HepG2 (cell line): ENCODE measurements at regions not wholly inside any gene's neighbourhood (a gene's known extent, or its start where the extent isn't known, plus 50 kb on each side); places are given as distances from the start of the nearest gene placed in this dataset.

ENCODE experiments used
- EEA1 ChIP-seq: sonication (generic); formaldehyde crosslinking; IDR thresholded peaks from 2 replicates; pipeline ENCODE4 v1.5.1; 2020; ENCODE audit warnings: mild to moderate bottlenecking, missing genetic modification reagents, borderline replicate concordance
- KLF6 ChIP-seq: IDR thresholded peaks from 2 replicates; pipeline ENCODE4 v1.8.0; 2016; ENCODE audit warnings: missing biosample characterization, missing genetic modification reagents
- NFE2 ChIP-seq: sonication (generic); formaldehyde crosslinking; IDR thresholded peaks from 2 replicates; pipeline ENCODE4 v1.4.0; 2020; ENCODE audit warnings: missing genetic modification reagents
- POLR2A ChIP-seq, 2 experiments: IDR thresholded peaks; 2 replicates each; pipeline ENCODE4 v1.6.1; 2011; ENCODE audit warnings: low read depth in 2 of 2, low read length in 2 of 2, mild to moderate bottlenecking in 1 of 2, moderate library complexity in 1 of 2; ENCODE audit not compliant: insufficient read depth in 1 of 2
- TBX3 ChIP-seq: fragments of 450-650 bp; IDR thresholded peaks from 2 replicates; pipeline ENCODE4 v1.6.1; 2017; ENCODE audit warnings: antibody characterized with exemption, mild to moderate bottlenecking, inconsistent platforms, borderline replicate concordance
- ZEB1 ChIP-seq: IDR thresholded peaks from 2 replicates; pipeline ENCODE4 v1.6.1; 2012; ENCODE audit warnings: mild to moderate bottlenecking, low read depth, inconsistent platforms; ENCODE audit not compliant: insufficient replicate concordance
- ZNF101 ChIP-seq: sonication (generic); formaldehyde crosslinking; IDR thresholded peaks from 2 replicates; pipeline ENCODE4 v1.4.0; 2020; ENCODE audit warnings: mild to moderate bottlenecking, low read depth, missing genetic modification reagents, borderline replicate concordance
- ZNF331 ChIP-seq: sonication (generic); formaldehyde crosslinking; IDR thresholded peaks from 2 replicates; pipeline ENCODE4 v1.4.0; 2020; ENCODE audit warnings: missing genetic modification reagents
- TF ChIP-seq, protein P1 (sequence below), 2 experiments: fragments of 450-650 bp in 1 of 2; sonication (generic) in 1 of 2; formaldehyde crosslinking in 1 of 2; IDR thresholded peaks; 2 replicates each; pipeline versions ENCODE4 v1.6.1 to v1.8.0; 2016 to 2022; ENCODE audit warnings: antibody characterized with exemption in 1 of 2, mild to moderate bottlenecking in 1 of 2, missing genetic modification reagents in 1 of 2
- TF ChIP-seq, protein P2 (sequence below): sonication (generic); formaldehyde crosslinking; IDR thresholded peaks from 2 replicates; pipeline ENCODE4 v1.5.0; 2020; ENCODE audit warnings: mild to moderate bottlenecking, missing genetic modification reagents
- TF ChIP-seq, protein P3 (sequence below): sonication (generic); formaldehyde crosslinking; conservative IDR thresholded peaks from 2 replicates; pipeline ENCODE4 v1.8.0; 2022; ENCODE audit warnings: mild to moderate bottlenecking, moderate library complexity, missing genetic modification reagents
- TF ChIP-seq, protein P4 (sequence below): sonication (generic); formaldehyde crosslinking; IDR thresholded peaks from 2 replicates; pipeline ENCODE4 v1.4.0; 2020; ENCODE audit warnings: mild to moderate bottlenecking, missing genetic modification reagents

DNA sequence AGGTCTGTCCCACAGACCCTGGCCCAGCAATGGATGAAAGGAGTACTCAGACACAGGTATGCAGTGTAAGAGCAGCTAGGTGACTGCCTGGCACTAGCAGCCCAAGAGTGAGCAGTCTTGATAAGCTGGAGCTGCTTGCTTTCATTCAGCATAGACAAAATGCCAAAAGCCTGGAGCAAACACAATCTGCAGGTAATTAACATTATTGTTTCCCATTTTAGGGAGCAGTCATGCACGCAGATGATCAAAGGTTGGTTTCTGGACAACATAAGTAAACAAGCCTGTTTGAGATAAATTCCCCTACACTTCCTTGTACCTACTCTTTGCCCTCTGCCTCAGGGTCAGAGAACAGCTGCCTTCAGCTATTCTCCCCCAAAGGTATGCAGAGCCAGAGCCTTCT, 73.7 kb upstream of the MSTN start (continued):
- TF ChIP-seq, protein P1, sequence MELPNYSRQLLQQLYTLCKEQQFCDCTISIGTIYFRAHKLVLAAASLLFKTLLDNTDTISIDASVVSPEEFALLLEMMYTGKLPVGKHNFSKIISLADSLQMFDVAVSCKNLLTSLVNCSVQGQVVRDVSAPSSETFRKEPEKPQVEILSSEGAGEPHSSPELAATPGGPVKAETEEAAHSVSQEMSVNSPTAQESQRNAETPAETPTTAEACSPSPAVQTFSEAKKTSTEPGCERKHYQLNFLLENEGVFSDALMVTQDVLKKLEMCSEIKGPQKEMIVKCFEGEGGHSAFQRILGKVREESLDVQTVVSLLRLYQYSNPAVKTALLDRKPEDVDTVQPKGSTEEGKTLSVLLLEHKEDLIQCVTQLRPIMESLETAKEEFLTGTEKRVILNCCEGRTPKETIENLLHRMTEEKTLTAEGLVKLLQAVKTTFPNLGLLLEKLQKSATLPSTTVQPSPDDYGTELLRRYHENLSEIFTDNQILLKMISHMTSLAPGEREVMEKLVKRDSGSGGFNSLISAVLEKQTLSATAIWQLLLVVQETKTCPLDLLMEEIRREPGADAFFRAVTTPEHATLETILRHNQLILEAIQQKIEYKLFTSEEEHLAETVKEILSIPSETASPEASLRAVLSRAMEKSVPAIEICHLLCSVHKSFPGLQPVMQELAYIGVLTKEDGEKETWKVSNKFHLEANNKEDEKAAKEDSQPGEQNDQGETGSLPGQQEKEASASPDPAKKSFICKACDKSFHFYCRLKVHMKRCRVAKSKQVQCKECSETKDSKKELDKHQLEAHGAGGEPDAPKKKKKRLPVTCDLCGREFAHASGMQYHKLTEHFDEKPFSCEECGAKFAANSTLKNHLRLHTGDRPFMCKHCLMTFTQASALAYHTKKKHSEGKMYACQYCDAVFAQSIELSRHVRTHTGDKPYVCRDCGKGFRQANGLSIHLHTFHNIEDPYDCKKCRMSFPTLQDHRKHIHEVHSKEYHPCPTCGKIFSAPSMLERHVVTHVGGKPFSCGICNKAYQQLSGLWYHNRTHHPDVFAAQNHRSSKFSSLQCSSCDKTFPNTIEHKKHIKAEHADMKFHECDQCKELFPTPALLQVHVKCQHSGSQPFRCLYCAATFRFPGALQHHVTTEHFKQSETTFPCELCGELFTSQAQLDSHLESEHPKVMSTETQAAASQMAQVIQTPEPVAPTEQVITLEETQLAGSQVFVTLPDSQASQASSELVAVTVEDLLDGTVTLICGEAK (IDR thresholded peaks at IDR 0.05): no peak
- TF ChIP-seq, protein P1 (CRISPR knock-in tag; IDR thresholded peaks at IDR 0.05): no peak
- TF ChIP-seq TBX3 (peak; percentile 64; the same call in 1 of the 2 replicates), EEA1 (CRISPR knock-in tag) (no peak), ZEB1 (peak; percentile 52), ZNF331 (CRISPR knock-in tag) (peak; percentile 22; the same call in 1 of the 2 replicates), NFE2 (CRISPR knock-in tag) (no peak), KLF6 (CRISPR knock-in tag) (no peak), ZNF101 (CRISPR knock-in tag) (no peak), POLR2A (IDR thresholded peaks at IDR 0.05; ENCODE audit: insufficient read depth in 1 of 2, low read depth in 2 of 2, low read length in 2 of 2) (no peak)
- TF ChIP-seq, protein P2, sequence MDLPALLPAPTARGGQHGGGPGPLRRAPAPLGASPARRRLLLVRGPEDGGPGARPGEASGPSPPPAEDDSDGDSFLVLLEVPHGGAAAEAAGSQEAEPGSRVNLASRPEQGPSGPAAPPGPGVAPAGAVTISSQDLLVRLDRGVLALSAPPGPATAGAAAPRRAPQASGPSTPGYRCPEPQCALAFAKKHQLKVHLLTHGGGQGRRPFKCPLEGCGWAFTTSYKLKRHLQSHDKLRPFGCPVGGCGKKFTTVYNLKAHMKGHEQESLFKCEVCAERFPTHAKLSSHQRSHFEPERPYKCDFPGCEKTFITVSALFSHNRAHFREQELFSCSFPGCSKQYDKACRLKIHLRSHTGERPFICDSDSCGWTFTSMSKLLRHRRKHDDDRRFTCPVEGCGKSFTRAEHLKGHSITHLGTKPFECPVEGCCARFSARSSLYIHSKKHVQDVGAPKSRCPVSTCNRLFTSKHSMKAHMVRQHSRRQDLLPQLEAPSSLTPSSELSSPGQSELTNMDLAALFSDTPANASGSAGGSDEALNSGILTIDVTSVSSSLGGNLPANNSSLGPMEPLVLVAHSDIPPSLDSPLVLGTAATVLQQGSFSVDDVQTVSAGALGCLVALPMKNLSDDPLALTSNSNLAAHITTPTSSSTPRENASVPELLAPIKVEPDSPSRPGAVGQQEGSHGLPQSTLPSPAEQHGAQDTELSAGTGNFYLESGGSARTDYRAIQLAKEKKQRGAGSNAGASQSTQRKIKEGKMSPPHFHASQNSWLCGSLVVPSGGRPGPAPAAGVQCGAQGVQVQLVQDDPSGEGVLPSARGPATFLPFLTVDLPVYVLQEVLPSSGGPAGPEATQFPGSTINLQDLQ (CRISPR knock-in tag): no peak
- TF ChIP-seq, protein P3, sequence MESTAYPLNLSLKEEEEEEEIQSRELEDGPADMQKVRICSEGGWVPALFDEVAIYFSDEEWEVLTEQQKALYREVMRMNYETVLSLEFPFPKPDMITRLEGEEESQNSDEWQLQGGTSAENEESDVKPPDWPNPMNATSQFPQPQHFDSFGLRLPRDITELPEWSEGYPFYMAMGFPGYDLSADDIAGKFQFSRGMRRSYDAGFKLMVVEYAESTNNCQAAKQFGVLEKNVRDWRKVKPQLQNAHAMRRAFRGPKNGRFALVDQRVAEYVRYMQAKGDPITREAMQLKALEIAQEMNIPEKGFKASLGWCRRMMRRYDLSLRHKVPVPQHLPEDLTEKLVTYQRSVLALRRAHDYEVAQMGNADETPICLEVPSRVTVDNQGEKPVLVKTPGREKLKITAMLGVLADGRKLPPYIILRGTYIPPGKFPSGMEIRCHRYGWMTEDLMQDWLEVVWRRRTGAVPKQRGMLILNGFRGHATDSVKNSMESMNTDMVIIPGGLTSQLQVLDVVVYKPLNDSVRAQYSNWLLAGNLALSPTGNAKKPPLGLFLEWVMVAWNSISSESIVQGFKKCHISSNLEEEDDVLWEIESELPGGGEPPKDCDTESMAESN (CRISPR knock-in tag): no peak
- TF ChIP-seq, protein P4, sequence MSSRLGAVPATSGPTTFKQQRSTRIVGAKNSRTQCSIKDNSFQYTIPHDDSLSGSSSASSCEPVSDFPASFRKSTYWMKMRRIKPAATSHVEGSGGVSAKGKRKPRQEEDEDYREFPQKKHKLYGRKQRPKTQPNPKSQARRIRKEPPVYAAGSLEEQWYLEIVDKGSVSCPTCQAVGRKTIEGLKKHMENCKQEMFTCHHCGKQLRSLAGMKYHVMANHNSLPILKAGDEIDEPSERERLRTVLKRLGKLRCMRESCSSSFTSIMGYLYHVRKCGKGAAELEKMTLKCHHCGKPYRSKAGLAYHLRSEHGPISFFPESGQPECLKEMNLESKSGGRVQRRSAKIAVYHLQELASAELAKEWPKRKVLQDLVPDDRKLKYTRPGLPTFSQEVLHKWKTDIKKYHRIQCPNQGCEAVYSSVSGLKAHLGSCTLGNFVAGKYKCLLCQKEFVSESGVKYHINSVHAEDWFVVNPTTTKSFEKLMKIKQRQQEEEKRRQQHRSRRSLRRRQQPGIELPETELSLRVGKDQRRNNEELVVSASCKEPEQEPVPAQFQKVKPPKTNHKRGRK (CRISPR knock-in tag): no peak
